HepG2 (cell line): ENCODE measurements at regions not wholly inside any gene's neighbourhood (a gene's known extent, or its start where the extent isn't known, plus 50 kb on each side); places are given as distances from the start of the nearest gene placed in this dataset.

ENCODE experiments used
- ATAC-seq: fragments of 200-7000 bp; cut with Tn5 transposase; 3 replicates; pipeline ENCODE4 v1.9.1; 2020; ENCODE audit warnings: mild to moderate bottlenecking, moderate library complexity
- BruUV-seq: library from RNA; stranded (reverse); fragments of 400-500 nt; replicated peaks from 2 replicates; lab custom pipeline; 2021; lab: Mats Ljungman, UMichigan
- CTCF ChIA-PET: fragments of 300-600 bp; formaldehyde crosslinking; extraction: SDS; loops from one replicate; lab custom pipeline; 2021; ENCODE audit warnings: low total read pairs, inconsistent platforms, low intra/inter-chr PET ratio; lab: Yijun Ruan, JAX
- POLR2A ChIA-PET: fragments of 350-600 bp; sonication (Branson Sonifier 250); formaldehyde crosslinking; loops from one replicate; lab custom pipeline; 2020; ENCODE audit warnings: antibody characterized with exemption, inconsistent platforms; lab: Yijun Ruan, JAX
- DNase-seq: peaks from one replicate; pipeline ENCODE4 v3.0.0-alpha.2; 2015; ENCODE audit warnings: low spot score
- FAIRE-seq: peaks from 3 replicates; lab custom pipeline; 2011; peaks lifted over from hg19 to GRCh38; lab: Jason Lieb, UNC
- H2AFZ ChIP-seq: one replicate; pipeline ENCODE4 v1.6.1; 2011; ENCODE audit warnings: low read length, inconsistent platforms
- H3K27ac ChIP-seq: fragments of 300-600 bp; 3 replicates; pipeline ENCODE4 v1.8.0; 2011; ENCODE audit warnings: mixed run types, mild to moderate bottlenecking, mixed read lengths, low read length, inconsistent platforms; ENCODE audit not compliant: insufficient read depth; ENCODE audit errors: extremely low read length
- H3K27me3 ChIP-seq, 2 experiments: fragments of 200-600 bp in 1 of 2; 2 replicates in 1 of 2; 3 replicates in 1 of 2; pipeline versions ENCODE4 v1.6.0 to v1.8.0; 2011; ENCODE audit warnings: low read length in 2 of 2, mild to moderate bottlenecking in 2 of 2, moderate library complexity in 2 of 2, inconsistent platforms in 1 of 2; ENCODE audit not compliant: insufficient read depth in 2 of 2, control insufficient read depth in 1 of 2
- H3K36me3 ChIP-seq, 2 experiments: fragments of 200-600 bp in 1 of 2; replicated peaks in 1 of 2; 2 replicates in 1 of 2; 3 replicates in 1 of 2; pipeline versions ENCODE4 v1.5.1 to v1.8.0; 2011; ENCODE audit warnings: low read length in 2 of 2, inconsistent platforms in 1 of 2; ENCODE audit not compliant: insufficient read depth in 2 of 2, control insufficient read depth in 1 of 2
- H3K4me1 ChIP-seq: 2 replicates; pipeline ENCODE4 v1.5.1; 2012; ENCODE audit warnings: low read length, inconsistent platforms; ENCODE audit not compliant: insufficient read depth
- H3K4me2 ChIP-seq: 2 replicates; pipeline ENCODE4 v1.6.0; 2011; ENCODE audit warnings: low read depth, low read length, inconsistent platforms
- H3K4me3 ChIP-seq, 3 experiments: fragments of 200-600 bp in 1 of 3; sonication (generic), shearing (Covaris generic) in 1 of 3; replicated peaks in 1 of 3; 2 replicates each; pipeline ENCODE4 v1.5.1; 2011 to 2016; ENCODE audit warnings: low read length in 3 of 3, inconsistent platforms in 2 of 3, low read depth in 2 of 3, mild to moderate bottlenecking in 2 of 3, control low read depth in 1 of 3, mixed read lengths in 1 of 3; ENCODE audit not compliant: insufficient read depth in 1 of 3
- H3K79me2 ChIP-seq: one replicate; pipeline ENCODE4 v1.6.1; 2011; ENCODE audit warnings: low read length, inconsistent platforms; ENCODE audit not compliant: insufficient read depth
- H3K9ac ChIP-seq: 2 replicates; pipeline ENCODE4 v1.6.0; 2011; ENCODE audit warnings: mild to moderate bottlenecking, low read depth, low read length, inconsistent platforms; ENCODE audit not compliant: insufficient read depth
- H3K9me3 ChIP-seq: 2 replicates; pipeline ENCODE4 v1.5.1; 2012; ENCODE audit warnings: mild to moderate bottlenecking, low read length
- H4K20me1 ChIP-seq: 2 replicates; pipeline ENCODE4 v1.6.0; 2011; ENCODE audit warnings: inconsistent platforms, mild to moderate bottlenecking, low read length, moderate library complexity; ENCODE audit not compliant: insufficient read depth
- ATF7-NPFF ChIP-seq: sonication (generic); formaldehyde crosslinking; IDR thresholded peaks from 2 replicates; pipeline ENCODE4 v1.8.1; 2023; ENCODE audit warnings: mild to moderate bottlenecking, low read depth, missing genetic modification reagents, moderate library complexity
- HNRNPH1 ChIP-seq: fragments of 200-400 bp; formaldehyde crosslinking; optimal IDR thresholded peaks from 2 replicates; pipeline ENCODE3; 2017; ENCODE audit warnings: mild to moderate bottlenecking, low read depth, low read length
- IRF2 ChIP-seq: IDR thresholded peaks from 2 replicates; pipeline ENCODE4 v1.6.1; 2018; ENCODE audit warnings: missing genetic modification reagents, missing compliant biosample characterization
- NFE2L1 ChIP-seq: sonication (generic); formaldehyde crosslinking; IDR thresholded peaks from 2 replicates; pipeline ENCODE4 v1.4.0; 2020; ENCODE audit warnings: missing genetic modification reagents, mild to moderate bottlenecking, borderline replicate concordance
- RORA ChIP-seq: sonication (generic); formaldehyde crosslinking; IDR thresholded peaks from 2 replicates; pipeline ENCODE4 v1.5.0; 2020; ENCODE audit warnings: mild to moderate bottlenecking, missing genetic modification reagents, moderate library complexity
- SOX6 ChIP-seq, 2 experiments: fragments of 450-650 bp in 1 of 2; sonication (generic) in 1 of 2; formaldehyde crosslinking in 1 of 2; IDR thresholded peaks; 2 replicates each; pipeline versions ENCODE4 v1.4.0 to v1.6.1; 2017 to 2020; ENCODE audit warnings: antibody characterized with exemption in 1 of 2, mild to moderate bottlenecking in 1 of 2, missing genetic modification reagents in 1 of 2
- SP140L ChIP-seq: sonication (generic); formaldehyde crosslinking; IDR thresholded peaks from 2 replicates; pipeline ENCODE4 v1.4.0; 2020; ENCODE audit warnings: missing genetic modification reagents, borderline replicate concordance
- SP2 ChIP-seq: sonication (generic); formaldehyde crosslinking; IDR thresholded peaks from 2 replicates; pipeline ENCODE4 v1.5.1; 2020; ENCODE audit warnings: mild to moderate bottlenecking, missing genetic modification reagents
- SSRP1 ChIP-seq: IDR thresholded peaks from 2 replicates; pipeline ENCODE4 v1.6.1; 2016; ENCODE audit warnings: control low read depth
- ZNF230 ChIP-seq: sonication (generic); formaldehyde crosslinking; IDR thresholded peaks from 2 replicates; pipeline ENCODE4 v1.4.0; 2020; ENCODE audit warnings: mild to moderate bottlenecking, missing genetic modification reagents
- ZNF468 ChIP-seq: sonication (generic); formaldehyde crosslinking; IDR thresholded peaks from 2 replicates; pipeline ENCODE4 v1.8.0; 2022; ENCODE audit warnings: mild to moderate bottlenecking, moderate library complexity, missing genetic modification reagents
- ZNF589 ChIP-seq: sonication (generic); formaldehyde crosslinking; conservative IDR thresholded peaks from 2 replicates; pipeline ENCODE4 v1.8.0; 2022; ENCODE audit warnings: mild to moderate bottlenecking, moderate library complexity, missing genetic modification reagents
- ZNF768 ChIP-seq: sonication (generic); formaldehyde crosslinking; IDR thresholded peaks from 2 replicates; pipeline ENCODE4 v1.4.0; 2020; ENCODE audit warnings: missing genetic modification reagents
- ZNF772 ChIP-seq: sonication (generic); formaldehyde crosslinking; IDR thresholded peaks from 2 replicates; pipeline ENCODE4 v1.5.0; 2020; ENCODE audit warnings: mild to moderate bottlenecking, missing genetic modification reagents
- WGBS: methylation state at CpG from one replicate; pipeline ENCODE4 v1.1.6; 2017; ENCODE audit warnings: low lambda C conversion rate; 5-methylcytosine and 5-hydroxymethylcytosine counted together
- in situ Hi-C: cut with HindIII; loops from 2 replicates; pipeline ENCODE4 v1.10.0; 2017; ENCODE audit warnings: low pct_unique_long_range_greater_than_20kb; ENCODE audit not compliant: extremely low pct_ligation_motif_present
- intact Hi-C: fragments of 100-400 bp; cut with micrococcal nuclease; formaldehyde crosslinking; loops from one replicate; pipeline ENCODE4 v1.10.0; 2022; ENCODE audit not compliant: unreplicated experiment
- TF ChIP-seq, protein P1 (sequence below): sonication (generic); formaldehyde crosslinking; IDR thresholded peaks from 2 replicates; pipeline ENCODE4 v1.4.0; 2020; ENCODE audit warnings: missing genetic modification reagents
- TF ChIP-seq, protein P2 (sequence below): sonication (generic); formaldehyde crosslinking; IDR thresholded peaks from 2 replicates; pipeline ENCODE4 v1.4.0; 2020; ENCODE audit warnings: missing genetic modification reagents, borderline replicate concordance
- TF ChIP-seq, protein P3 (sequence below): sonication (generic); formaldehyde crosslinking; IDR thresholded peaks from 2 replicates; pipeline ENCODE4 v1.4.0; 2020; ENCODE audit warnings: missing genetic modification reagents

DNA sequence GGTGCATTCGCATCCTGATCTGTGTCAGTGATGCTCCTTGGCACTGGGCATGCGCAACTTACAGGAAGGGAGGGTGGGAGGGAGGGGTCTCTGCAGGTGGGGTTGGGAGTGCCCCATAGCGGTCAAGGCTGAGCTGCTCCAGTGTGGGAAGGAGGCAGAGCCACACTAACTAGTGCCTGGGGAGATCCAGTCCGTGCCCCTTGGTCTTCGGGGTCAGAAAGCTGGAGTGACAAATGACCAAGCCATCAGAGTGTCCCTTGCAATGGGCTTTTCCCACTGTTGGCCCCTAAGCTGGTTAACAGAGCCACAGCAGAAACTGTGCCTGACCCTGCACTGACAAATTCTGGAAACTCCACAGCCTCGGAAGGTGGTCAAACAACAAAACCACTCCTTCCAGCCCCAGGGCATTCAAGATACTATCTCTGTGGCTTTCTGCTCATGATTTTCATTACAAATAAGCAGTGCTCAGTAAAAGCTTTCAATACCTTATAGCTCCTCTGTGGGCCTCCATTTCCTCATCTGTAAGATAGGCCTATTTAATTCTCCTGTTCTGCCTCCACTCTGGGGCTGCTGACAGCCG is 138.1 kb upstream of the UNC5B start (continued):
- TF ChIP-seq ZNF768 (CRISPR knock-in tag) (no peak), SSRP1 (CRISPR knock-in tag) (no peak), ZNF772 (CRISPR knock-in tag) (no peak), NFE2L1 (CRISPR knock-in tag) (no peak), ATF7-NPFF (CRISPR knock-in tag) (no peak), HNRNPH1 (no peak), SOX6 (IDR thresholded peaks at IDR 0.05) (no peak), SOX6 (CRISPR knock-in tag; IDR thresholded peaks at IDR 0.05) (no peak), RORA (CRISPR knock-in tag) (no peak)
- TF ChIP-seq, protein P1, sequence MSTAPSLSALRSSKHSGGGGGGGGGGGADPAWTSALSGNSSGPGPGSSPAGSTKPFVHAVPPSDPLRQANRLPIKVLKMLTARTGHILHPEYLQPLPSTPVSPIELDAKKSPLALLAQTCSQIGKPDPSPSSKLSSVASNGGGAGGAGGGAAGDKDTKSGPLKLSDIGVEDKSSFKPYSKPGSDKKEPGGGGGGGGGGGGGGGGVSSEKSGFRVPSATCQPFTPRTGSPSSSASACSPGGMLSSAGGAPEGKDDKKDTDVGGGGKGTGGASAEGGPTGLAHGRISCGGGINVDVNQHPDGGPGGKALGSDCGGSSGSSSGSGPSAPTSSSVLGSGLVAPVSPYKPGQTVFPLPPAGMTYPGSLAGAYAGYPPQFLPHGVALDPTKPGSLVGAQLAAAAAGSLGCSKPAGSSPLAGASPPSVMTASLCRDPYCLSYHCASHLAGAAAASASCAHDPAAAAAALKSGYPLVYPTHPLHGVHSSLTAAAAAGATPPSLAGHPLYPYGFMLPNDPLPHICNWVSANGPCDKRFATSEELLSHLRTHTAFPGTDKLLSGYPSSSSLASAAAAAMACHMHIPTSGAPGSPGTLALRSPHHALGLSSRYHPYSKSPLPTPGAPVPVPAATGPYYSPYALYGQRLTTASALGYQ (CRISPR knock-in tag) = no peak

DNA sequence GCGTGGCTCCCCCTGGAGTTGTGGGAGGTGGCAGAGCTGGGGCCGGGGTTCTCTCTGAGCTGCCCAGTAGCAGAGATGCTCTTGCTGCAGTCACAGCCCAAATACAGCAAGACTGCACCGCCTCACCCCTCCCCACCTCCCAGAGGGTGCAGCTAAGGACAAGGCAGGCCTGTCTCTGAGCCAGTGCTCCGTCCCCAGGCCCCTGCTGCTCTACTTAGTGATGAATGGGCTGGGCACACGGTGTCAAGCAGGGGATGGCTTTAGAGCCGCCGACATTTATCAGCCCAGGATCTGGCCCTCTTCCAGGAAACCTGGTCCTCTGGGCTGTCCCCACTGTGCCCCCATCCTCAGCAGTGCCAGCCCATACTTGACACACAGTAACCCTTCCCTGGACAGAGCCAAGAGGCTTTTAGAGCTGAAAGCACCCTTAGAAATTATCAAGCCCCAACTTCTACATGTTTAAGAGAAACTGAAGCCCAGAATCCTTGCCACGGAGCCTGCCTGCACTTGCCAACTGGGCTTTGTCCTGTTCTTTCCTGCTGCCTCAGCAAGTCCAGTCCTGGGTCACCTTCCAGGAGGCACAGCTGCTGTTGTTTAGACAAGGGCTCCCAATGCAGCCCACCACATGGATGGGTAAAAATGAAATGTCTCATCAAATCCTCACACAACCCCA is 137.1 kb upstream of the UNC5B start:
- no peaks in the 10 kb centered on the region for H3K9me3 ChIP-seq
- DNase-seq = no peak
- peaks cover 9 to 72% of the 10 kb centered on the region in 2 experiments; a peak in 4 of 5 replicates for H3K27me3 ChIP-seq
- 6% methylated on average over 6 of the region's 8 CpGs for WGBS
- intact Hi-C loops = no loop called here
- FAIRE-seq = no peak
- BruUV-seq = no TSS peak
- ATAC-seq = no peak
- no peak overlapping the region for H3K4me3 ChIP-seq
- H3K27ac ChIP-seq = no peak overlapping the region
- in situ Hi-C loops = no loop called here
- H3K4me2 ChIP-seq = no peak overlapping the region
- ChIA-PET POLR2A (no interaction called here), CTCF (no interaction called here)
- no peak overlapping the region for H2AFZ ChIP-seq
- H4K20me1 ChIP-seq = no peaks in the 10 kb centered on the region
- no peak overlapping the region for H3K9ac ChIP-seq
- no peaks in the 10 kb centered on the region for H3K4me1 ChIP-seq
- H3K79me2 ChIP-seq = no peaks in the 10 kb centered on the region
- H3K36me3 ChIP-seq = no peaks in the 10 kb centered on the region
- TF ChIP-seq, protein P2, sequence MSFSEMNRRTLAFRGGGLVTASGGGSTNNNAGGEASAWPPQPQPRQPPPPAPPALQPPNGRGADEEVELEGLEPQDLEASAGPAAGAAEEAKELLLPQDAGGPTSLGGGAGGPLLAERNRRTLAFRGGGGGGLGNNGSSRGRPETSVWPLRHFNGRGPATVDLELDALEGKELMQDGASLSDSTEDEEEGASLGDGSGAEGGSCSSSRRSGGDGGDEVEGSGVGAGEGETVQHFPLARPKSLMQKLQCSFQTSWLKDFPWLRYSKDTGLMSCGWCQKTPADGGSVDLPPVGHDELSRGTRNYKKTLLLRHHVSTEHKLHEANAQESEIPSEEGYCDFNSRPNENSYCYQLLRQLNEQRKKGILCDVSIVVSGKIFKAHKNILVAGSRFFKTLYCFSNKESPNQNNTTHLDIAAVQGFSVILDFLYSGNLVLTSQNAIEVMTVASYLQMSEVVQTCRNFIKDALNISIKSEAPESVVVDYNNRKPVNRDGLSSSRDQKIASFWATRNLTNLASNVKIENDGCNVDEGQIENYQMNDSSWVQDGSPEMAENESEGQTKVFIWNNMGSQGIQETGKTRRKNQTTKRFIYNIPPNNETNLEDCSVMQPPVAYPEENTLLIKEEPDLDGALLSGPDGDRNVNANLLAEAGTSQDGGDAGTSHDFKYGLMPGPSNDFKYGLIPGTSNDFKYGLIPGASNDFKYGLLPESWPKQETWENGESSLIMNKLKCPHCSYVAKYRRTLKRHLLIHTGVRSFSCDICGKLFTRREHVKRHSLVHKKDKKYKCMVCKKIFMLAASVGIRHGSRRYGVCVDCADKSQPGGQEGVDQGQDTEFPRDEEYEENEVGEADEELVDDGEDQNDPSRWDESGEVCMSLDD (CRISPR knock-in tag) = no peak
- TF ChIP-seq SP140L = no peak
- TF ChIP-seq ZNF468 (CRISPR knock-in tag) = no peak
- TF ChIP-seq SP2 (CRISPR knock-in tag) = no peak
- TF ChIP-seq ZNF589 = no peak
- TF ChIP-seq IRF2 (CRISPR knock-in tag) = no peak
- no peak for TF ChIP-seq ZNF230 (CRISPR knock-in tag)
- TF ChIP-seq, protein P3, sequence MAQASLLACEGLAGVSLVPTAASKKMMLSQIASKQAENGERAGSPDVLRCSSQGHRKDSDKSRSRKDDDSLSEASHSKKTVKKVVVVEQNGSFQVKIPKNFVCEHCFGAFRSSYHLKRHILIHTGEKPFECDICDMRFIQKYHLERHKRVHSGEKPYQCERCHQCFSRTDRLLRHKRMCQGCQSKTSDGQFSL (CRISPR knock-in tag) = no peak
